Mesenchymal stem cell (in vitro differentiated cells and primary cell): ENCODE measurements at regions not wholly inside any gene's neighbourhood (a gene's known extent, or its start where the extent isn't known, plus 50 kb on each side); places are given as distances from the start of the nearest gene placed in this dataset.
A peak's percentile ranks its signal among the peaks of the same experiment; 100 is the strongest.

Experiments
- DNase-seq: peaks from one replicate; pipeline ENCODE4 v3.0.0-alpha.2; 2013
- H2AFZ ChIP-seq: one replicate; pipeline ENCODE4 v1.6.1; 2013; ENCODE audit warnings: low read depth, mild to moderate bottlenecking, control low read depth, inconsistent platforms, low read length, moderate library complexity
- H2AK5ac ChIP-seq: 2 replicates; pipeline ENCODE4 v1.6.1; 2013; ENCODE audit warnings: low read length, moderate library complexity, mild to moderate bottlenecking, inconsistent platforms; ENCODE audit not compliant: severe bottlenecking
- H2BK120ac ChIP-seq: one replicate; pipeline ENCODE4 v1.6.1; 2013; ENCODE audit warnings: low read depth, mild to moderate bottlenecking, inconsistent platforms, low read length, moderate library complexity
- H2BK12ac ChIP-seq, 2 experiments: one replicate each; pipeline ENCODE4 v1.6.1; 2013; ENCODE audit warnings: inconsistent platforms in 2 of 2, low read length in 2 of 2, mild to moderate bottlenecking in 2 of 2, moderate library complexity in 2 of 2, control low read depth in 1 of 2
- H2BK15ac ChIP-seq: one replicate; pipeline ENCODE4 v1.6.1; 2013; ENCODE audit warnings: mild to moderate bottlenecking, low read depth, inconsistent platforms; ENCODE audit not compliant: poor library complexity, severe bottlenecking
- H2BK5ac ChIP-seq: 2 replicates; pipeline ENCODE4 v1.6.1; 2013; ENCODE audit warnings: low read depth, mild to moderate bottlenecking, low read length, control low read depth, inconsistent platforms; ENCODE audit not compliant: poor library complexity, severe bottlenecking
- H3K14ac ChIP-seq, 2 experiments: one replicate each; pipeline ENCODE4 v1.6.1; 2013; ENCODE audit warnings: inconsistent platforms in 2 of 2, low read length in 2 of 2, control low read depth in 1 of 2, mild to moderate bottlenecking in 1 of 2, moderate library complexity in 1 of 2
- H3K18ac ChIP-seq, 2 experiments: one replicate each; pipeline ENCODE4 v1.6.1; 2013; ENCODE audit warnings: inconsistent platforms in 2 of 2, low read length in 2 of 2, control low read depth in 1 of 2, low read depth in 1 of 2, mild to moderate bottlenecking in 1 of 2
- H3K23ac ChIP-seq, 2 experiments: one replicate each; pipeline ENCODE4 v1.6.1; 2013; ENCODE audit warnings: inconsistent platforms in 2 of 2, low read length in 2 of 2, mild to moderate bottlenecking in 2 of 2, moderate library complexity in 2 of 2, control low read depth in 1 of 2
- H3K27ac ChIP-seq: 2 replicates; pipeline ENCODE4 v1.5.1; 2013; ENCODE audit warnings: mild to moderate bottlenecking, moderate library complexity, low read length, control low read depth, inconsistent platforms; ENCODE audit not compliant: poor library complexity, severe bottlenecking
- H3K27me3 ChIP-seq, 2 experiments: 2 replicates each; pipeline versions ENCODE4 v1.6.1 to v1.7.0; 2013; ENCODE audit warnings: low read length in 2 of 2, mild to moderate bottlenecking in 2 of 2, moderate library complexity in 2 of 2, control low read depth in 1 of 2, inconsistent platforms in 1 of 2; ENCODE audit not compliant: control insufficient read depth in 1 of 2, insufficient read depth in 1 of 2
- H3K36me3 ChIP-seq, 2 experiments: 2 replicates each; pipeline versions ENCODE4 v1.6.1 to v1.7.0; 2013; ENCODE audit warnings: low read length in 2 of 2, control low read depth in 1 of 2, inconsistent platforms in 1 of 2, low read depth in 1 of 2, mild to moderate bottlenecking in 1 of 2; ENCODE audit not compliant: insufficient read depth in 2 of 2, control insufficient read depth in 1 of 2
- H3K4ac ChIP-seq, 2 experiments: one replicate each; pipeline ENCODE4 v1.6.1; 2013; ENCODE audit warnings: inconsistent platforms in 2 of 2, low read length in 2 of 2, mild to moderate bottlenecking in 2 of 2, moderate library complexity in 2 of 2, control low read depth in 1 of 2, low read depth in 1 of 2
- H3K4me1 ChIP-seq: 2 replicates; pipeline ENCODE4 v1.6.1; 2013; ENCODE audit warnings: low read depth, low read length, control low read depth; ENCODE audit not compliant: control insufficient read depth, insufficient read depth
- H3K4me2 ChIP-seq: 2 replicates; pipeline ENCODE4 v1.6.1; 2013; ENCODE audit warnings: low read length, mild to moderate bottlenecking, inconsistent platforms; ENCODE audit not compliant: poor library complexity, severe bottlenecking
- H3K4me3 ChIP-seq, 2 experiments: 2 replicates each; pipeline versions ENCODE4 v1.5.1 to v1.7.0; 2013; ENCODE audit warnings: low read length in 2 of 2, mild to moderate bottlenecking in 2 of 2, control low read depth in 1 of 2, low read depth in 1 of 2; ENCODE audit not compliant: insufficient read depth in 1 of 2
- H3K79me1 ChIP-seq: replicated peaks from 2 replicates; pipeline ENCODE4 v1.6.1; 2013; ENCODE audit warnings: mild to moderate bottlenecking, control low read depth, low read length, inconsistent platforms; ENCODE audit not compliant: poor library complexity, severe bottlenecking
- H3K9ac ChIP-seq: 2 replicates; pipeline ENCODE4 v1.7.0; 2013; ENCODE audit warnings: mild to moderate bottlenecking, low read length, moderate library complexity
- H3K9me3 ChIP-seq: 2 replicates; pipeline ENCODE4 v1.7.0; 2013; ENCODE audit warnings: mild to moderate bottlenecking, low read length; ENCODE audit not compliant: control insufficient read depth
- H4K8ac ChIP-seq: one replicate; pipeline ENCODE4 v1.6.1; 2013; ENCODE audit warnings: inconsistent platforms, mild to moderate bottlenecking, low read length, moderate library complexity
- H4K91ac ChIP-seq: one replicate; pipeline ENCODE4 v1.6.1; 2013; ENCODE audit warnings: mild to moderate bottlenecking, low read length, inconsistent platforms
- WGBS: methylation state at CpG from one replicate; pipeline ENCODE4 v1.1.7; 2013; ENCODE audit warnings: mixed read lengths; 5-methylcytosine and 5-hydroxymethylcytosine counted together

DNA sequence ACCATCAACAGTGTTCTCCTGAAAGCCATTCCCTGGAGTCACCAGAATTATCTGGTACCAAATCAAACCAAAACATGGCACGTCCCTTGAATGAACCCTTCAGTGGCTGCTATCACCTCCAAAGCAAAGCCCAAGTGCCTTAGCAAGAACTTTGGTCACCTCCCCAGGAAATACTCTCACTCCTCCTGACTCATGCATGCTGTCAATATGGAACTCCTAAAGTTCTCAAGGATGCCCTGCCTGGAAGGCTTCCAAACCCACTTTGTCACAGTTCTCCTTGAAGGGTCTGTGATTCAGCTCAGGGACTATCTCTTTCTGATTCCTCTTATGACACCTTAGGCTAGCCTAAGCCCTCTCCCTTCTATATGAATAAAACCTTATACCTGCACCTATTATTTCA, 146.1 kb upstream of the RUNX1 start:
- no peak overlapping the region for H3K23ac ChIP-seq
- peak overlapping the region in 1 of 2 experiments; percentile 47 for H2BK12ac ChIP-seq
- no peak overlapping the region for H3K14ac ChIP-seq
- H3K4me2 ChIP-seq, result no peak overlapping the region
- DNase-seq, result no peak
- peaks cover 3% of the 10 kb centered on the region for H3K4me1 ChIP-seq
- H2AK5ac ChIP-seq, result no peak overlapping the region
- H3K4me3 ChIP-seq, result no peak overlapping the region
- no peak overlapping the region for H3K27ac ChIP-seq
- no peak overlapping the region for H4K8ac ChIP-seq
- no peaks in the 10 kb centered on the region for H3K79me1 ChIP-seq
- no peak overlapping the region for H2BK120ac ChIP-seq
- no peaks in the 10 kb centered on the region for H3K9me3 ChIP-seq
- no peaks in the 10 kb centered on the region for H3K27me3 ChIP-seq
- H2AFZ ChIP-seq, result no peak overlapping the region
- H3K9ac ChIP-seq, result no peak overlapping the region
- no peaks in the 10 kb centered on the region for H3K36me3 ChIP-seq
- no peak overlapping the region for H4K91ac ChIP-seq
- no peak overlapping the region for H2BK5ac ChIP-seq
- WGBS, result 81% methylated on average over 1 of the region's 1 CpG
- peak overlapping the region in 1 of 2 experiments; percentile 35 for H3K18ac ChIP-seq
- no peak overlapping the region for H2BK15ac ChIP-seq
- H3K4ac ChIP-seq, result no peak overlapping the region

GRCh38 chr21:35191754-35192153, 142.7 kb upstream of the RUNX1 start:
- Histone ChIP-seq H2BK5ac (no peak overlapping the region), H3K4me3 (no peak overlapping the region), H2AFZ (no peak overlapping the region), H3K36me3 (no peaks in the 10 kb centered on the region), H3K9ac (no peak overlapping the region), H3K27me3 (no peaks in the 10 kb centered on the region), H3K4me2 (no peak overlapping the region), H4K91ac (no peak overlapping the region), H2BK120ac (no peak overlapping the region), H2AK5ac (no peak overlapping the region), H3K79me1 (no peaks in the 10 kb centered on the region), H4K8ac (no peak overlapping the region), H3K18ac (no peak overlapping the region), H2BK12ac (no peak overlapping the region), H3K23ac (no peak overlapping the region), H3K4me1 (peaks cover 3% of the 10 kb centered on the region), H2BK15ac (no peak overlapping the region), H3K9me3 (no peaks in the 10 kb centered on the region), H3K14ac (no peak overlapping the region), H3K4ac (no peak overlapping the region), H3K27ac (no peak overlapping the region)
- DNase-seq, result no peak

DNA sequence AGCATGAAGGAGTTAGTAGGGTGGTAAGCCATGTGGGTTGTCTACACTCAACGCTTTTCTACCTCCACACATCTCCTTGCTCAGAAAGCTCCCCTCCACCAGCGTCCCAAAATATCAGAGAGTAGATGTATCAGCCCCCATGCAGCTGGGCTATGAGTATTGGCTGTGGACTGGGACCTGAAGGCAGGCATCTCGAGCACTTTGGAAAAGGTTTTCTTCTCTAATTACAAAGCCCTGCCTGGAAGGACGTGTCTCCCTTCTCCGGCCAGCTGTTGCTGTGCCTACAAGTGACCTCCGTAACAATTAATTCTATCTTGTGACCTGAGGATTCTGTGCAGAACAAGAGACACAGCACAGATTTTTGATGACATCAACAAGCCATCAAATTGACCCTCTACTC, 142.0 kb upstream of the RUNX1 start:
- 84% methylated on average over 5 of the region's 6 CpGs for WGBS
- Histone ChIP-seq H3K9me3 (no peaks in the 10 kb centered on the region), H2AK5ac (peak overlapping the region; percentile 2), H4K91ac (no peak overlapping the region), H3K4me1 (peaks cover 3% of the 10 kb centered on the region), H3K9ac (no peak overlapping the region), H2BK12ac (no peak overlapping the region), H2BK120ac (no peak overlapping the region), H4K8ac (no peak overlapping the region), H3K4me2 (no peak overlapping the region), H2AFZ (no peak overlapping the region), H3K18ac (no peak overlapping the region), H3K4ac (no peak overlapping the region), H3K27me3 (no peaks in the 10 kb centered on the region), H2BK5ac (no peak overlapping the region), H3K23ac (no peak overlapping the region), H3K14ac (no peak overlapping the region), H3K4me3 (no peak overlapping the region), H2BK15ac (no peak overlapping the region), H3K27ac (no peak overlapping the region), H3K79me1 (no peaks in the 10 kb centered on the region), H3K36me3 (no peaks in the 10 kb centered on the region)
- no peak for DNase-seq

DNA sequence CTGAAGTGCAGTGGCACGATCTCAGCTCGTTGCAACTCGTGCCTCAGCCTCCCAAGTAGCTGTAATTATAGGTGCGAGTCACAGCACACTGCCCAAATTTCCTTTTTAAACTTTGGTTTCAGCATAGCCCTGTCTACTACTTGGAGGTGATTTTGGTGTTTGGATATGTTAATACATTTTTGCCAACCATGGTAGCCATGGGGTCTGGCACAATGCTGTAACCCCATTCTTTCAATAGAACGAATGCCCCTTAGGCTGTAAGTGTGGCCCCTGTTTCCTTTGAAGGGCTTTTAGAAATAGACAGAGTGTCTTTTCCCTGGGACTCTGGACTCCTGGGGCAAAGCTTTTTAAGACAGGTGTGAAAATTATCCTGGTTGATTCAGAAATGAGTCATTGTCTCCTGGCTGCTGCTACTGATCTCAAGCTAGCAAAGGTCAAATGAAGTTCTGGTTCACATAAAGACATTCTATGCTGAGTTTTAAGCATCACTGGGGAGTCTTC, 141.1 kb upstream of the RUNX1 start:
- WGBS, result 79% methylated on average over 5 of the region's 5 CpGs
- Histone ChIP-seq H3K4ac (peak overlapping the region in 1 of 2 experiments; percentile 4), H2AK5ac (no peak overlapping the region), H3K4me3 (no peak overlapping the region), H2BK120ac (no peak overlapping the region), H3K9me3 (no peaks in the 10 kb centered on the region), H2BK5ac (no peak overlapping the region), H3K79me1 (no peaks in the 10 kb centered on the region), H4K8ac (no peak overlapping the region), H2BK15ac (no peak overlapping the region), H3K18ac (no peak overlapping the region), H2AFZ (no peak overlapping the region), H3K23ac (no peak overlapping the region), H3K9ac (no peak overlapping the region), H3K4me2 (no peak overlapping the region), H4K91ac (no peak overlapping the region), H3K27me3 (no peaks in the 10 kb centered on the region), H3K36me3 (no peaks in the 10 kb centered on the region), H2BK12ac (no peak overlapping the region), H3K27ac (no peak overlapping the region), H3K4me1 (peaks cover 3% of the 10 kb centered on the region), H3K14ac (no peak overlapping the region)
- peak; percentile 24 for DNase-seq
